Testis (tissue), 2 donors: ENCODE measurements at regions not wholly inside any gene's neighbourhood (a gene's known extent, or its start where the extent isn't known, plus 50 kb on each side); places are given as distances from the start of the nearest gene placed in this dataset.
"Not testable (repeated sequence)": the region's sequence is repeated elsewhere in the genome, so short reads cannot be mapped to it uniquely, and the experiment has no call there.

Source experiments
- DNase-seq: peaks from one replicate; pipeline ENCODE4 v3.0.0-alpha.2; 2019
- H3K27ac ChIP-seq, 2 donors: fragments of 200-600 bp; sonication (generic); one replicate each; pipeline ENCODE4 v1.5.1; 2019
- H3K27me3 ChIP-seq: fragments of 200-600 bp; sonication (generic); one replicate; pipeline ENCODE4 v1.5.1; 2019
- H3K36me3 ChIP-seq: fragments of 200-600 bp; sonication (generic); one replicate; pipeline ENCODE4 v1.5.1; 2017; ENCODE audit warnings: low read depth; ENCODE audit errors: missing control alignments
- H3K4me1 ChIP-seq: fragments of 200-600 bp; sonication (generic); one replicate; pipeline ENCODE4 v1.5.1; 2019
- H3K4me3 ChIP-seq, 2 donors: fragments of 200-600 bp; sonication (generic); one replicate each; pipeline ENCODE4 v1.5.1; 2017 to 2019
- H3K9me3 ChIP-seq: fragments of 200-600 bp; sonication (generic); one replicate; pipeline ENCODE4 v1.5.1; 2017
- CTCF ChIP-seq, 3 experiments: fragments of 450-650 bp in 2 of 3; fragments of 200-600 bp in 1 of 3; sonication (generic) in 1 of 3; IDR thresholded peaks; one replicate each; pipeline ENCODE4 v1.5.1; 2016 to 2019; ENCODE audit warnings: antibody characterized with exemption in 3 of 3, mild to moderate bottlenecking in 2 of 3, moderate library complexity in 1 of 3
- POLR2A ChIP-seq: fragments of 450-650 bp; IDR thresholded peaks from one replicate; pipeline ENCODE4 v1.6.1; 2017; ENCODE audit warnings: antibody characterized with exemption, mild to moderate bottlenecking, moderate library complexity
- WGBS, 2 donors: methylation state at CpG; one replicate each; pipeline ENCODE4 v1.1.5; 2018; 5-methylcytosine and 5-hydroxymethylcytosine counted together
- intact Hi-C: fragments of 100-400 bp; cut with DNase I; formaldehyde crosslinking; loops from one replicate; pipeline ENCODE4 v1.15.1; 2023; ENCODE audit warnings: low total_unique reads

- 79 to 90% methylated on average over 5 of the region's 5 CpGs for WGBS, 2 donors
- Histone ChIP-seq H3K36me3 (no peaks in the 10 kb centered on the region), H3K4me3 (no peak overlapping the region), H3K27me3 (no peaks in the 10 kb centered on the region), H3K4me1 (no peaks in the 10 kb centered on the region), H3K9me3 (no peaks in the 10 kb centered on the region), H3K27ac (no peak overlapping the region)
- TF ChIP-seq CTCF (IDR thresholded peaks at IDR 0.05) (no peak), POLR2A (no peak)
- intact Hi-C loops: no loop called here
- no peak for DNase-seq
Observed at GRCh38 chr9:115888131-115888530, 265.5 kb upstream of the PAPPA start.

- Histone ChIP-seq H3K9me3 (no peaks in the 10 kb centered on the region), H3K4me1 (no peaks in the 10 kb centered on the region), H3K4me3 (no peak overlapping the region), H3K27ac (no peak overlapping the region), H3K36me3 (no peaks in the 10 kb centered on the region), H3K27me3 (no peaks in the 10 kb centered on the region)
- 55 to 74% methylated on average over 2 of the region's 2 CpGs for WGBS, 2 donors
- DNase-seq: no peak
- TF ChIP-seq POLR2A: no peak
- no peak for TF ChIP-seq CTCF (IDR thresholded peaks at IDR 0.05)
- intact Hi-C loops: no loop called here
Observed at GRCh38 chr9:115891929-115892328, 261.7 kb upstream of the PAPPA start.

GRCh38 chr9:115898478-115898877 lies 255.1 kb upstream of the PAPPA start:
- H3K9me3 ChIP-seq, intact Hi-C loops, H3K27me3 ChIP-seq, H3K4me3 ChIP-seq, DNase-seq, H3K27ac ChIP-seq, H3K4me1 ChIP-seq, H3K36me3 ChIP-seq: not testable (repeated sequence)
- 47 to 53% methylated on average over 2 of the region's 2 CpGs for WGBS, 2 donors

- no peaks in the 10 kb centered on the region for H3K4me1 ChIP-seq
- no peaks in the 10 kb centered on the region for H3K36me3 ChIP-seq
- H3K9me3 ChIP-seq: no peaks in the 10 kb centered on the region
- no peak overlapping the region for H3K27ac ChIP-seq
- DNase-seq: no peak
- H3K27me3 ChIP-seq: no peaks in the 10 kb centered on the region
- TF ChIP-seq CTCF (IDR thresholded peaks at IDR 0.05): no peak
- no peak for TF ChIP-seq POLR2A
- intact Hi-C loops: no loop called here
- no peak overlapping the region for H3K4me3 ChIP-seq
Observed at GRCh38 chr9:115900698-115901097, 252.9 kb upstream of the PAPPA start.

- H3K36me3 ChIP-seq: no peaks in the 10 kb centered on the region
- no peak for DNase-seq
- no peak for TF ChIP-seq CTCF (IDR thresholded peaks at IDR 0.05)
- TF ChIP-seq POLR2A: no peak
- no peak overlapping the region for H3K27ac ChIP-seq
- no peak overlapping the region for H3K4me3 ChIP-seq
- no peaks in the 10 kb centered on the region for H3K9me3 ChIP-seq
- 70 to 83% methylated on average over 2 of the region's 2 CpGs for WGBS, 2 donors
- no peaks in the 10 kb centered on the region for H3K27me3 ChIP-seq
- intact Hi-C loops: no loop called here
- no peaks in the 10 kb centered on the region for H3K4me1 ChIP-seq
Observed at GRCh38 chr9:115910959-115911358, 242.6 kb upstream of the PAPPA start.
